ENCODE measurements at regions not wholly inside any gene's neighbourhood (a gene's known extent, or its start where the extent isn't known, plus 50 kb on each side); places are given as distances from the start of the nearest gene placed in this dataset.
A peak's percentile ranks its signal among the peaks of the same experiment; 100 is the strongest.

DNA sequence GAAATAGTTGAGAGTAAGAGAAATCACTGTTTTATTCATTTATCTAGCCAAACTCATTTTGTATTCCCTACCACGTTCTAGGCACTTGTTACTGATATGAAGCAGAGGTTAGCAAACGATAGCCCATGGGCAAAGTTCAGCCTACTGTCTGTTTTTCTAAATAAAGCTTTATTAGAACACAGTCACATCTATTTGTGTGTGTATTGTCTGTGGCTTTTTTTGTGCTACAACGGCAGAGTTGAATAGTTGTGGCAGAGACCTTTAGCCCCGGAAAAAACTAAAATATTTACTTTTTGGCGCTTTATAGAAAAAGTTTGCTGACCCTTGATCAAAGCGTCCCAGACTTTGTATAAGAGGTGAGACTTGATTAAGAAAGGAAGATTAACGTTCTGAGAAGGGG, 289.1 kb upstream of the CFAP20DC start:
- POLR2A ChIA-PET = no interaction called here

More for the DNA sequence above, 289.1 kb upstream of the CFAP20DC start:
- Histone ChIP-seq H3K4me3 (no peak overlapping the region), H3K9me3 (replicated peaks; ENCODE audit: control insufficient read depth, insufficient read depth, low read length) (no peaks in the 10 kb centered on the region), H3K36me3 (ENCODE audit: control insufficient read depth in 2 of 2, insufficient read depth in 2 of 2, low read length in 1 of 2) (no peaks in the 10 kb centered on the region), H2AFZ (ENCODE audit: control insufficient read depth, low read depth, low read length) (no peak overlapping the region), H3K4me2 (ENCODE audit: control insufficient read depth, insufficient read depth) (no peak overlapping the region), H3K9ac (ENCODE audit: control insufficient read depth, insufficient read depth, low read length) (no peak overlapping the region), H3K27me3 (replicated peaks in 1 of 2; ENCODE audit: control insufficient read depth in 2 of 2, insufficient read depth in 2 of 2, low read length in 1 of 2) (no peaks in the 10 kb centered on the region), H3K27ac (ENCODE audit: control insufficient read depth, insufficient read depth) (no peak overlapping the region), H4K20me1 (ENCODE audit: control insufficient read depth, insufficient read depth) (no peaks in the 10 kb centered on the region), H3K4me1 (ENCODE audit: control insufficient read depth, insufficient read depth, low read length) (peaks cover 5% of the 10 kb centered on the region), H3K79me2 (ENCODE audit: control insufficient read depth, insufficient read depth, low read length) (no peaks in the 10 kb centered on the region)
- ChIA-PET SMC1A (ENCODE audit: uncharacterized antibody, unreplicated experiment) (no interaction called here), RAD21 (ENCODE audit: unreplicated experiment) (no interaction called here), CTCF (no interaction called here)
- ATAC-seq = no peak
- 52% methylated on average over 7 of the region's 7 CpGs for WGBS (ENCODE audit: insufficient coverage, insufficient replicate concordance, low lambda C conversion rate, missing lambda C conversion rate)
- TF ChIP-seq, protein P1, sequence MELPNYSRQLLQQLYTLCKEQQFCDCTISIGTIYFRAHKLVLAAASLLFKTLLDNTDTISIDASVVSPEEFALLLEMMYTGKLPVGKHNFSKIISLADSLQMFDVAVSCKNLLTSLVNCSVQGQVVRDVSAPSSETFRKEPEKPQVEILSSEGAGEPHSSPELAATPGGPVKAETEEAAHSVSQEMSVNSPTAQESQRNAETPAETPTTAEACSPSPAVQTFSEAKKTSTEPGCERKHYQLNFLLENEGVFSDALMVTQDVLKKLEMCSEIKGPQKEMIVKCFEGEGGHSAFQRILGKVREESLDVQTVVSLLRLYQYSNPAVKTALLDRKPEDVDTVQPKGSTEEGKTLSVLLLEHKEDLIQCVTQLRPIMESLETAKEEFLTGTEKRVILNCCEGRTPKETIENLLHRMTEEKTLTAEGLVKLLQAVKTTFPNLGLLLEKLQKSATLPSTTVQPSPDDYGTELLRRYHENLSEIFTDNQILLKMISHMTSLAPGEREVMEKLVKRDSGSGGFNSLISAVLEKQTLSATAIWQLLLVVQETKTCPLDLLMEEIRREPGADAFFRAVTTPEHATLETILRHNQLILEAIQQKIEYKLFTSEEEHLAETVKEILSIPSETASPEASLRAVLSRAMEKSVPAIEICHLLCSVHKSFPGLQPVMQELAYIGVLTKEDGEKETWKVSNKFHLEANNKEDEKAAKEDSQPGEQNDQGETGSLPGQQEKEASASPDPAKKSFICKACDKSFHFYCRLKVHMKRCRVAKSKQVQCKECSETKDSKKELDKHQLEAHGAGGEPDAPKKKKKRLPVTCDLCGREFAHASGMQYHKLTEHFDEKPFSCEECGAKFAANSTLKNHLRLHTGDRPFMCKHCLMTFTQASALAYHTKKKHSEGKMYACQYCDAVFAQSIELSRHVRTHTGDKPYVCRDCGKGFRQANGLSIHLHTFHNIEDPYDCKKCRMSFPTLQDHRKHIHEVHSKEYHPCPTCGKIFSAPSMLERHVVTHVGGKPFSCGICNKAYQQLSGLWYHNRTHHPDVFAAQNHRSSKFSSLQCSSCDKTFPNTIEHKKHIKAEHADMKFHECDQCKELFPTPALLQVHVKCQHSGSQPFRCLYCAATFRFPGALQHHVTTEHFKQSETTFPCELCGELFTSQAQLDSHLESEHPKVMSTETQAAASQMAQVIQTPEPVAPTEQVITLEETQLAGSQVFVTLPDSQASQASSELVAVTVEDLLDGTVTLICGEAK (IDR thresholded peaks at IDR 0.05; ENCODE audit: borderline replicate concordance) = peak; percentile 50; the same call in 1 of the 2 replicates
- TF ChIP-seq, protein P2, sequence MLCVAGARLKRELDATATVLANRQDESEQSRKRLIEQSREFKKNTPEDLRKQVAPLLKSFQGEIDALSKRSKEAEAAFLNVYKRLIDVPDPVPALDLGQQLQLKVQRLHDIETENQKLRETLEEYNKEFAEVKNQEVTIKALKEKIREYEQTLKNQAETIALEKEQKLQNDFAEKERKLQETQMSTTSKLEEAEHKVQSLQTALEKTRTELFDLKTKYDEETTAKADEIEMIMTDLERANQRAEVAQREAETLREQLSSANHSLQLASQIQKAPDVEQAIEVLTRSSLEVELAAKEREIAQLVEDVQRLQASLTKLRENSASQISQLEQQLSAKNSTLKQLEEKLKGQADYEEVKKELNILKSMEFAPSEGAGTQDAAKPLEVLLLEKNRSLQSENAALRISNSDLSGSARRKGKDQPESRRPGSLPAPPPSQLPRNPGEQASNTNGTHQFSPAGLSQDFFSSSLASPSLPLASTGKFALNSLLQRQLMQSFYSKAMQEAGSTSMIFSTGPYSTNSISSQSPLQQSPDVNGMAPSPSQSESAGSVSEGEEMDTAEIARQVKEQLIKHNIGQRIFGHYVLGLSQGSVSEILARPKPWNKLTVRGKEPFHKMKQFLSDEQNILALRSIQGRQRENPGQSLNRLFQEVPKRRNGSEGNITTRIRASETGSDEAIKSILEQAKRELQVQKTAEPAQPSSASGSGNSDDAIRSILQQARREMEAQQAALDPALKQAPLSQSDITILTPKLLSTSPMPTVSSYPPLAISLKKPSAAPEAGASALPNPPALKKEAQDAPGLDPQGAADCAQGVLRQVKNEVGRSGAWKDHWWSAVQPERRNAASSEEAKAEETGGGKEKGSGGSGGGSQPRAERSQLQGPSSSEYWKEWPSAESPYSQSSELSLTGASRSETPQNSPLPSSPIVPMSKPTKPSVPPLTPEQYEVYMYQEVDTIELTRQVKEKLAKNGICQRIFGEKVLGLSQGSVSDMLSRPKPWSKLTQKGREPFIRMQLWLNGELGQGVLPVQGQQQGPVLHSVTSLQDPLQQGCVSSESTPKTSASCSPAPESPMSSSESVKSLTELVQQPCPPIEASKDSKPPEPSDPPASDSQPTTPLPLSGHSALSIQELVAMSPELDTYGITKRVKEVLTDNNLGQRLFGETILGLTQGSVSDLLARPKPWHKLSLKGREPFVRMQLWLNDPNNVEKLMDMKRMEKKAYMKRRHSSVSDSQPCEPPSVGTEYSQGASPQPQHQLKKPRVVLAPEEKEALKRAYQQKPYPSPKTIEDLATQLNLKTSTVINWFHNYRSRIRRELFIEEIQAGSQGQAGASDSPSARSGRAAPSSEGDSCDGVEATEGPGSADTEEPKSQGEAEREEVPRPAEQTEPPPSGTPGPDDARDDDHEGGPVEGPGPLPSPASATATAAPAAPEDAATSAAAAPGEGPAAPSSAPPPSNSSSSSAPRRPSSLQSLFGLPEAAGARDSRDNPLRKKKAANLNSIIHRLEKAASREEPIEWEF (IDR thresholded peaks at IDR 0.05; ENCODE audit: insufficient replicate concordance, low read depth, low read length) = no peak
- BruUV-seq (replicated peaks) = no TSS peak
- no peak for FAIRE-seq
- in situ Hi-C loops (cut with MboI) (no loop called here), intact Hi-C loops (cut with micrococcal nuclease; ENCODE audit: unreplicated experiment) (no loop called here)
- DNase-seq (ENCODE audit: low read depth, low spot score) = no peak
